ENCODE measurements at regions not wholly inside any gene's neighbourhood (a gene's known extent, or its start where the extent isn't known, plus 50 kb on each side); places are given as distances from the start of the nearest gene placed in this dataset.

GRCh38 chr1:230507236-230507635 lies 81.1 kb upstream of the PGBD5 start:
- Mint-ChIP-seq H3K36me3 (ENCODE audit: insufficient read depth) (peaks cover 2% of the 10 kb centered on the region), H3K4me1 (peaks cover 11% of the 10 kb centered on the region), H3K9me3 (no peaks in the 10 kb centered on the region), H3K27me3 (peaks cover 25% of the 10 kb centered on the region), H3K27ac (ENCODE audit: low read depth) (no peak overlapping the region), H3K4me3 (no peak overlapping the region)
- DNase-seq (ENCODE audit: low spot score in 2 of 2) (no peak), ATAC-seq (replicated peaks; ENCODE audit: extremely low read depth, poor library complexity, severe bottlenecking) (no peak)

- H3K36me3 Mint-ChIP-seq (ENCODE audit: insufficient read depth): peaks cover 2% of the 10 kb centered on the region
- peaks cover 25% of the 10 kb centered on the region for H3K27me3 Mint-ChIP-seq
- H3K4me1 Mint-ChIP-seq: peaks cover 11% of the 10 kb centered on the region
- ATAC-seq (replicated peaks; ENCODE audit: extremely low read depth, poor library complexity, severe bottlenecking) (no peak), DNase-seq (ENCODE audit: low spot score in 2 of 2) (no peak)
- H3K4me3 Mint-ChIP-seq: no peak overlapping the region
- H3K9me3 Mint-ChIP-seq: no peaks in the 10 kb centered on the region
- H3K27ac Mint-ChIP-seq (ENCODE audit: low read depth): no peak overlapping the region
Measured at GRCh38 chr1:230506451-230506850, 80.3 kb upstream of the PGBD5 start.

GRCh38 chr1:230504310-230504709 lies 78.2 kb upstream of the PGBD5 start:
- peaks cover 21% of the 10 kb centered on the region for H3K27me3 Mint-ChIP-seq
- DNase-seq (ENCODE audit: low spot score in 2 of 2) (no peak), ATAC-seq (replicated peaks; ENCODE audit: extremely low read depth, poor library complexity, severe bottlenecking) (no peak)
- H3K4me1 Mint-ChIP-seq: peaks cover 11% of the 10 kb centered on the region
- H3K27ac Mint-ChIP-seq (ENCODE audit: low read depth): no peak overlapping the region
- H3K4me3 Mint-ChIP-seq: no peak overlapping the region
- no peaks in the 10 kb centered on the region for H3K9me3 Mint-ChIP-seq
- peaks cover 2% of the 10 kb centered on the region for H3K36me3 Mint-ChIP-seq (ENCODE audit: insufficient read depth)

GRCh38 chr1:230503726-230504125 lies 77.6 kb upstream of the PGBD5 start:
- Mint-ChIP-seq H3K27ac (ENCODE audit: low read depth) (no peak overlapping the region), H3K4me3 (no peak overlapping the region), H3K9me3 (no peaks in the 10 kb centered on the region), H3K36me3 (ENCODE audit: insufficient read depth) (peaks cover 2% of the 10 kb centered on the region), H3K27me3 (peaks cover 21% of the 10 kb centered on the region), H3K4me1 (peaks cover 11% of the 10 kb centered on the region)
- no peak for DNase-seq (ENCODE audit: low spot score in 2 of 2)
- ATAC-seq (replicated peaks; ENCODE audit: extremely low read depth, poor library complexity, severe bottlenecking): no peak

- peaks cover 27% of the 10 kb centered on the region for H3K27me3 Mint-ChIP-seq
- ATAC-seq (replicated peaks; ENCODE audit: extremely low read depth, poor library complexity, severe bottlenecking) (no peak), DNase-seq (ENCODE audit: low spot score in 2 of 2) (no peak)
- H3K4me3 Mint-ChIP-seq: no peak overlapping the region
- H3K9me3 Mint-ChIP-seq: no peaks in the 10 kb centered on the region
- H3K27ac Mint-ChIP-seq (ENCODE audit: low read depth): no peak overlapping the region
- H3K4me1 Mint-ChIP-seq: peaks cover 11% of the 10 kb centered on the region
- H3K36me3 Mint-ChIP-seq (ENCODE audit: insufficient read depth): peaks cover 2% of the 10 kb centered on the region
Measured at GRCh38 chr1:230502996-230503395, 76.9 kb upstream of the PGBD5 start.

GRCh38 chr1:230502306-230502705 lies 76.2 kb upstream of the PGBD5 start:
- no peak for ATAC-seq (replicated peaks; ENCODE audit: extremely low read depth, poor library complexity, severe bottlenecking)
- peaks cover 4% of the 10 kb centered on the region for H3K4me1 Mint-ChIP-seq
- peaks cover 27% of the 10 kb centered on the region for H3K27me3 Mint-ChIP-seq
- no peak overlapping the region for H3K27ac Mint-ChIP-seq (ENCODE audit: low read depth)
- no peaks in the 10 kb centered on the region for H3K36me3 Mint-ChIP-seq (ENCODE audit: insufficient read depth)
- H3K9me3 Mint-ChIP-seq: no peaks in the 10 kb centered on the region
- no peak overlapping the region for H3K4me3 Mint-ChIP-seq
- no peak for DNase-seq (ENCODE audit: low spot score in 2 of 2)

- H3K9me3 Mint-ChIP-seq: no peaks in the 10 kb centered on the region
Measured at GRCh38 chr1:230501849-230502248, 75.7 kb upstream of the PGBD5 start.

GRCh38 chr1:230501242-230501641 lies 75.1 kb upstream of the PGBD5 start:
- Mint-ChIP-seq H3K27ac (ENCODE audit: low read depth) (no peak overlapping the region), H3K4me1 (no peaks in the 10 kb centered on the region), H3K4me3 (no peak overlapping the region), H3K27me3 (peaks cover 30% of the 10 kb centered on the region), H3K36me3 (ENCODE audit: insufficient read depth) (no peaks in the 10 kb centered on the region), H3K9me3 (no peaks in the 10 kb centered on the region)
- no peak for DNase-seq (ENCODE audit: low spot score in 2 of 2)
- ATAC-seq (replicated peaks; ENCODE audit: extremely low read depth, poor library complexity, severe bottlenecking): no peak

More at GRCh38 chr1:230501849-230502248, 75.7 kb upstream of the PGBD5 start:
- Mint-ChIP-seq H3K36me3 (ENCODE audit: insufficient read depth) (no peaks in the 10 kb centered on the region), H3K27me3 (peaks cover 27% of the 10 kb centered on the region), H3K4me1 (no peaks in the 10 kb centered on the region), H3K27ac (ENCODE audit: low read depth) (no peak overlapping the region), H3K4me3 (no peak overlapping the region)
- DNase-seq (ENCODE audit: low spot score in 2 of 2) (no peak), ATAC-seq (replicated peaks; ENCODE audit: extremely low read depth, poor library complexity, severe bottlenecking) (no peak)

GRCh38 chr1:230500063-230500462 lies 73.9 kb upstream of the PGBD5 start:
- Mint-ChIP-seq H3K36me3 (ENCODE audit: insufficient read depth) (no peaks in the 10 kb centered on the region), H3K9me3 (no peaks in the 10 kb centered on the region), H3K4me1 (no peaks in the 10 kb centered on the region), H3K27ac (ENCODE audit: low read depth) (no peak overlapping the region), H3K4me3 (no peak overlapping the region), H3K27me3 (peaks cover 42% of the 10 kb centered on the region)
- ATAC-seq (replicated peaks; ENCODE audit: extremely low read depth, poor library complexity, severe bottlenecking): no peak
- DNase-seq (ENCODE audit: low spot score in 2 of 2): no peak

- ATAC-seq (replicated peaks; ENCODE audit: extremely low read depth, poor library complexity, severe bottlenecking): no peak
- no peak for DNase-seq (ENCODE audit: low spot score in 2 of 2)
- Mint-ChIP-seq H3K4me1 (no peaks in the 10 kb centered on the region), H3K4me3 (no peak overlapping the region), H3K36me3 (ENCODE audit: insufficient read depth) (no peaks in the 10 kb centered on the region), H3K9me3 (no peaks in the 10 kb centered on the region), H3K27ac (ENCODE audit: low read depth) (no peak overlapping the region), H3K27me3 (peaks cover 47% of the 10 kb centered on the region)
Measured at GRCh38 chr1:230499496-230499895, 73.4 kb upstream of the PGBD5 start.

- peaks cover 53% of the 10 kb centered on the region for H3K27me3 Mint-ChIP-seq
Measured at GRCh38 chr1:230498704-230499103, 72.6 kb upstream of the PGBD5 start.

GRCh38 chr1:230496451-230496850 lies 70.3 kb upstream of the PGBD5 start:
- ATAC-seq (replicated peaks; ENCODE audit: extremely low read depth, poor library complexity, severe bottlenecking) (no peak), DNase-seq (ENCODE audit: low spot score in 2 of 2) (no peak)
- H3K4me1 Mint-ChIP-seq: no peaks in the 10 kb centered on the region
- peaks cover 73% of the 10 kb centered on the region for H3K27me3 Mint-ChIP-seq
- peak overlapping the region; percentile 45 for H3K4me3 Mint-ChIP-seq
- no peaks in the 10 kb centered on the region for H3K9me3 Mint-ChIP-seq
- no peaks in the 10 kb centered on the region for H3K36me3 Mint-ChIP-seq (ENCODE audit: insufficient read depth)
- H3K27ac Mint-ChIP-seq (ENCODE audit: low read depth): no peak overlapping the region

More at GRCh38 chr1:230498704-230499103, 72.6 kb upstream of the PGBD5 start:
- H3K4me1 Mint-ChIP-seq: no peaks in the 10 kb centered on the region
- DNase-seq (ENCODE audit: low spot score in 2 of 2) (no peak), ATAC-seq (replicated peaks; ENCODE audit: extremely low read depth, poor library complexity, severe bottlenecking) (no peak)
- no peaks in the 10 kb centered on the region for H3K9me3 Mint-ChIP-seq
- H3K36me3 Mint-ChIP-seq (ENCODE audit: insufficient read depth): no peaks in the 10 kb centered on the region
- H3K27ac Mint-ChIP-seq (ENCODE audit: low read depth): no peak overlapping the region
- no peak overlapping the region for H3K4me3 Mint-ChIP-seq

- H3K36me3 Mint-ChIP-seq (ENCODE audit: insufficient read depth): no peaks in the 10 kb centered on the region
- H3K4me3 Mint-ChIP-seq: peak overlapping the region; percentile 45
- ATAC-seq (replicated peaks; ENCODE audit: extremely low read depth, poor library complexity, severe bottlenecking): no peak
- peaks cover 76% of the 10 kb centered on the region for H3K27me3 Mint-ChIP-seq
- H3K27ac Mint-ChIP-seq (ENCODE audit: low read depth): no peak overlapping the region
- no peak for DNase-seq (ENCODE audit: low spot score in 2 of 2)
- H3K9me3 Mint-ChIP-seq: no peaks in the 10 kb centered on the region
- H3K4me1 Mint-ChIP-seq: no peaks in the 10 kb centered on the region
Measured at GRCh38 chr1:230495891-230496385, 69.8 kb upstream of the PGBD5 start.

GRCh38 chr1:230495076-230495475 lies 68.9 kb upstream of the PGBD5 start:
- Mint-ChIP-seq H3K9me3 (no peaks in the 10 kb centered on the region), H3K27ac (ENCODE audit: low read depth) (no peak overlapping the region), H3K27me3 (peaks cover 84% of the 10 kb centered on the region), H3K36me3 (ENCODE audit: insufficient read depth) (no peaks in the 10 kb centered on the region), H3K4me1 (no peaks in the 10 kb centered on the region), H3K4me3 (no peak overlapping the region)
- DNase-seq (ENCODE audit: low spot score in 2 of 2) (no peak), ATAC-seq (replicated peaks; ENCODE audit: extremely low read depth, poor library complexity, severe bottlenecking) (no peak)
